GM19035 (cell line): ENCODE measurements at regions not wholly inside any gene's neighbourhood (a gene's known extent, or its start where the extent isn't known, plus 50 kb on each side); places are given as distances from the start of the nearest gene placed in this dataset.
"Not testable (repeated sequence)": the region's sequence is repeated elsewhere in the genome, so short reads cannot be mapped to it uniquely, and the experiment has no call there.

Source experiments
- ATAC-seq: cut with Tn5 transposase; IDR thresholded peaks from one replicate; pipeline ENCODE4 v1.9.1; 2021; ENCODE audit not compliant: unreplicated experiment

DNA sequence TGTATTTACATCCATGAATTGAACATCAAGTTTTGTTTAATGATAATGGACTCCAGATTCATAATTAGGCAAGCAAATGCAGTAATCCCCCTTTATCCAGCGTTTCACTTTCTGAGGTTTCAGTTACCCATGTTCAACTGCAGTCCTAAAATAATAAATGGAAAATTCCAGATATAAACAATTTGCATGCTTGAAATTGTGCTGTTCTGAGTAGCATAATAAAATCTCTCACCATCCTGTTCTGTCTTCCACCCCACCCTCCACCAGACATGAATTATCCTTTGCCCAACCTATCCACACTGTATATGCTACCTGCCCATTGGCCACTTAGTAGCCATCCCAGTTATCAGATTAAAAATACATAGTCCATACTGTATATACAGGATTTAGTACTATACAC is 224.5 kb upstream of the CHAC2 start:
- no peak for ATAC-seq

DNA sequence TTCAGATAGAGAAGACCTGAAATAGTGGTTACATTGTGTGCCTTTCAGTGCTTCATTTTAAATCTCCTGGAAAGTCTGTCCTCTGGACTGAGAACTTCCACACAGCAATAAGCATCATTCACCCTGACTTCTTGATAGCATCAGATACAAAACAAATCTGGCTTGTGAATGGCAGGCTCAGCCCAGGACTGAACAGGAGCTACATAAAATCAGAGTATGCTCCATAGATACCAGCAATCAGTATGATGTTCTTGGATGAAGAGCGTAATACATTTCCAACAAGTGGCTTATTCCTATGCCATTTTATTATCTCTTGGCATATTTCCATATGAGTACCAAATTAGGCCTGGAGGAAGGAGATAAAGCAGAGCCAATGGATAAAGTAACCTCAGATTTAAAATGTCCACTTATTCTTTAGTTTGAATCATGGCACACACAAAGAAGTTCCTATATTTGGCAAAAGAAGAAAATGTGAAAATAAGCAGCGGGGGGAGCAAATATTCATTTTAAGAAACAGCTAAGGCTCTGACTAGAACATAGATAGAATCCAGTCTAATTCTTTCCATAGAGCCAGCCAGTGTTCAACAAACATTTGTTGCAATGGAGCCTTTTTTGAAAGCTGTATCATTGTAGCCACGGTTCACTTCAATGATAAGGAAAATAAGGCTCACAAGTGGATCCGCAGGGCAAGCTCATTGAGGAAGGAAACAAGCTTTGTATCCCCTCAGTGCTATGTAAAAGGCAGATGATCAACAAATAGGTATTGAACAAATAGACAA is 230.8 kb upstream of the CHAC2 start:
- ATAC-seq = no peak

- no peak for ATAC-seq
Measured at GRCh38 chr2:53535234-53535840, 232.3 kb upstream of the CHAC2 start.

DNA sequence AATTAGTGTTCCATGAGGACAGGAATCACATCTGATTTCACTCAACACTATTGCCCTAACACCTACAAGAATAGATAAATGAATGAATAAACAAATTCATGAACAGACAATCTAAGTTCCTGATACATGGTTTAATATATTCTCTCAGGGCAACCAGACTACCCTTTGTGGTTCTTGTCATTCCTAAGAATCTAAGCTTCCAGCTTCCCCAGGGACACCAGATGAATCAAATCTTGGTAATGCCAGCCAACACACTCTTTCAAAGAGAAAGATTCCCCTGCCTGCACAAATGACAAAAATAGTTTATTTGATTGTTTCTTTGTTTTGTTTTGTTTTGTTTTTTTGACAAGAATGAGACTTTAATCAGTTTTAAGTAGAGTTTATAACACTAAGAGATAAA is 237.5 kb upstream of the CHAC2 start:
- ATAC-seq = no peak

DNA sequence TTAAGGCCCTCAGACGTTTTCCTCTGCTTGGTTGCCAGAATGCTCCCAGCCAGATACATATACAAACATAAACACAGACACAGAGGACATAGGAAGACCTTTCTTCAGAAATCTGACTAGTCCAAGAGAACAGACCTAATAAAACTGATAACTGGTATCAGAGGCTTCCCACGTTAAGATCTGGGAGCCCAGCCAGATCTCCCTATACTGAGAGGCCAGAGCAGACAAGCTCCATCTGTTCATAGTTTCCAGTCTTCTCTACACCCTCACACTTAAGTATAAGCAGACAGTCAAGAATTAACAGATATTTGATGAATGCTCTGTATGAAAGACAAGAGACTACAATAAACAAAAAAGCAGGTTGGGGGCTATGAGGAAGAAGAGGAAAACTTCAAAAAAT is 240.5 kb upstream of the CHAC2 start:
- no peak for ATAC-seq

DNA sequence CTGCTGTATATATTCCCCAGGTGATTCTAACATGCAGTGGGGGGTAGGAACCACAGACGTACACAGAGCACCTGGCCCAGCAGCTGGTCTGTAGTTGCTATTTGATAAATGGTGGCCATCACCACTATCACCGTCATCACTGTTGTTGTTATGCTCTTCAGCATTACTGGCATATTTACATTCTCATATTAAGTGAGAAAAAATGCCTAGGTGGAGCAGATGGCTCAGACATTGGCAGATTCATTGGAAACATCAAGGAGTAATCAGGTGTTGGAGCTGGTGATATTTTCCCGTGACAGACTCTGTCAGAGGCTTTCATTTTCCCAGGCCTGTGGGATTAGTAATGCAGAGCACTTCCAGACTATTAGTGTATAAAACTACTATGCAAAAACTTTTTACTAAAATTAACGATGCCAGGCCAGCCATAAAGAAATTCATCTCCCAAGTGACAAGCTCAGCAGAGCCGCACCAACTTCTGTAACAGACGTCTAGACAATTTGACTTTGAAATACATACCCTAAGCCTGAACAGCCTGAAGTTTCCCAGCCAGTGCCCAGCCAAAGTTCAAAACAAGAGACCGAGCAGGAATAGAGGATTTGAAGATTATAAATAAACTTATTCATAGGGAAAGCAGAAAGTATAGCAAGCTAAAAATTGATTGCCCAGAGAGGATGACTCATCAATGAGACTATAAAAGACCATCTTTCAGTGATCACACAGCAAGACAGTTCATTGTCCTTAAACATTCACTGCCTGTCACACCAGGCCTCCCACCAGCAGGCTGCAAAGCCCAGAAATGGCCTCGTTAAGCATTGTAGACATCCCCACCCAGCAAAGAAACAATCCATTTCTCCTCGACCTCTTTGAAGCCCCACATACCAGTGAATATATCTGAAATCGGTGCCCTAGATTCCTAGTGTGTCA is 247.4 kb upstream of the CHAC2 start:
- ATAC-seq = no peak

DNA sequence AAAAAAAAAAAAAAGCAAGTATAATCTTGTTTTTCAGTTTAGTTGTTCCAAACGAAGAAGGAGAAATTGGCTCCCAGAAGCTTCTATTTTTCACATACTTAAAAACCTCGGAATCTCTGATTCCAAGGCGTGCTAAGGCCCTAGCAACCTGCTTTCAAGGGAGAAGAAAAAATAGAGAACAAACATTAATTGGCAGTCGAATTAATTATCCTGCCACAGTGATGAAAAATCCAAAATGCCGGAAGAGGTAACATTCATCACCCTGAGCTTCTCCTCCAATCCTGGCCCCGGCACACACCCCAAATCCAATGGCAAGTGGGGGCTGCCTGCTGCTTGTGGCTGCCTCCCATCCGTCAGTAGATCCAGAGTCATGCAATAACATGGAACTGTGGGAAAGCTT is 250.2 kb upstream of the CHAC2 start:
- no peak for ATAC-seq

DNA sequence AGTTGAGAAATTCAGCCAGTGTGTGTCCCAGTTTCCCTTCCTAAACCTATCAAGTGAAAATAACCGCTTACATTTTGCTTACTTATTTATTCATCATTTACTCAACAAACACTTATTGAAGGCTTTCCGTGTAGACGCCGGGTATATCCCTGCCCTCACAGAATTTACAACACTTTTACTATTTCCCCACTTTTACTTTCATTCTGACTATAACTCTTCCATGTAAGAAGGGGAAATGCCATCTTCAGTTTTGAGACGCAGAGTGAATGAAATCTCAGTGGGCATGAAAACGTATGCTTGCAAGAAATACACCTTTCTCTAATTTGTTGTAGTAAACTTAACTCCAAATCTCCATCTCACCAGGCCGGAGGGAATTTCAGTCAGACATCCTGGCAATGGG is 251.0 kb upstream of the CHAC2 start:
- ATAC-seq = no peak

GRCh38 chr2:53515435-53516332 is 251.9 kb upstream of the CHAC2 start:
- no peak for ATAC-seq

GRCh38 chr2:53513167-53513666 is 254.4 kb upstream of the CHAC2 start:
- ATAC-seq = no peak

- ATAC-seq = no peak
Measured at GRCh38 chr2:53512071-53512826, 255.4 kb upstream of the CHAC2 start.

GRCh38 chr2:53511549-53511948 is 256.1 kb upstream of the CHAC2 start:
- ATAC-seq = no peak

- no peak for ATAC-seq
Measured at GRCh38 chr2:53510401-53510800, 257.2 kb upstream of the CHAC2 start.

DNA sequence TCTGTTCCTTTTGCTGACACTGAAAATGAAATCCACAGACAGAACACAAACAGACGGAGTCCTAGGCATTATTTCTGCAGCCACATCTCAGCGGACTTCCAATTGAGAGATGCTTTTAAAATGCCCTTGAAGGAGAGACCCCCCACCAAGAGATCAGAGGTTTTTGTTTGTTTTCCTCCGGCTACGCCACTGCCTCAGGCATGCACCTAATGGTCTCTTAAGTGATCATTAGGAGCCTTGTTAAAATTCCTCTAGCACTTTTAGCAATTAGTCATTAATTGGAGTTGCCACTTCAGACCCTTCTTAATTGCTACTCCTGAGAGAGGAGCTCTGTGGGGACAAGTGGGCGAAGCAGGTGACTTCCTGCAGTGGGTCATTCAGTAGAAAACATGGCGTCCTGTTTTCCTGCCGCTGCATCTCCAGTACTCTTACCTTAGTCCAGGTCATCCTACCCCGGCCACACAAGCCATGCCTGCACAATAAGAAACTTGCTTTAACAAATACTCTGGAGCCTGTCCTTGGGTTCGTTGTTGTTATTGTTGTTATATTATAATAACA is 257.7 kb upstream of the CHAC2 start:
- no peak for ATAC-seq

- no peak for ATAC-seq
Measured at GRCh38 chr2:53508667-53509066, 258.9 kb upstream of the CHAC2 start.

DNA sequence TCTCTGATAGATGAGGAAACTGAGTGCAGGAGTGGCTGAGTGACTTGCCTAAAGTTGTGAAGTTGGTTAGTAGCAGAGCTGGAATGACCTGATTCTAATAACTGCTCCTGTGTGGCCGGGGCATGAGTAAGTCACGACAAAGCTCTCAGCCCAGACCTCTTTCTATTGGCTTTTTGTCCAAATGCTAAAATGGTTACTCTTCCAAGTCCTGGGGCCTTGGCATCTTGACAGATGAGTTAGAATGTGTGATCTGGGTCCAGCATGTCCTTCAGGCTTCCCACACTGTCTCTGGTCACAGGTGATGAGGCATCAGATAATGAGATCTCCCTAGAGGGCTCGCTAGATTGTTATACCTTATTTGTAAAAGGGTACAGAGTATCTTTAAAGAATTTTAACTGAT is 260.5 kb upstream of the CHAC2 start:
- ATAC-seq = not testable (repeated sequence)

GRCh38 chr2:53505826-53506225 is 261.8 kb upstream of the CHAC2 start:
- no peak for ATAC-seq

- no peak for ATAC-seq
Measured at GRCh38 chr2:53504507-53504906, 263.1 kb upstream of the CHAC2 start.

- ATAC-seq = no peak
Measured at GRCh38 chr2:53500181-53500580, 267.4 kb upstream of the CHAC2 start.

DNA sequence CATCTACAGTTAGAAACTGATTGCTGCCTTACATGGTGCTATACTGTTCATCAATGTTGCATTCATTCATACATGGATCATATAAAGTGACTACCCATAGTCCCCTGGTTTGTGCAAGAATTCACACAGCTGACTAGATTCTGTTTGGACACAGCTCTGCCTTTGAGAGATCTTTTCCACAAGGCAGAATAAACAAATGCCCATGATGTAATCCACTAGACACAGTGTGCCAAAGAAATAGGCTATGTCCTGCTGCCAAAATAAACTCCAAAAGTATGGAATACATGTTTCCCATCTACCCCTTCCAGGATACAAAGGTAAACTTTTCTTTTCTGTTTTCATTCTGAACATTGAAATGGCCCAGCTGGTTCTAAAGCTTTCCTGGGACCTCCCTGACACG is 269.4 kb upstream of the CHAC2 start:
- ATAC-seq = no peak
